Kidney epithelial cell (primary cell): ENCODE measurements at regions not wholly inside any gene's neighbourhood (a gene's known extent, or its start where the extent isn't known, plus 50 kb on each side); places are given as distances from the start of the nearest gene placed in this dataset.

Experiments used
- DNase-seq: peaks from one replicate; pipeline ENCODE4 v3.0.0-alpha.2; 2010; ENCODE audit warnings: low read depth
- H3K27me3 ChIP-seq: 2 replicates; pipeline ENCODE4 v1.6.0; 2011; ENCODE audit warnings: low read length; ENCODE audit not compliant: control insufficient read depth, insufficient read depth
- H3K36me3 ChIP-seq: 2 replicates; pipeline ENCODE4 v1.5.1; 2011; ENCODE audit warnings: low read length; ENCODE audit not compliant: control insufficient read depth, insufficient read depth
- H3K4me3 ChIP-seq: 2 replicates; pipeline ENCODE4 v1.5.1; 2011; ENCODE audit warnings: low read depth, mild to moderate bottlenecking, control low read depth, low read length
- CTCF ChIP-seq: IDR thresholded peaks from 2 replicates; pipeline ENCODE4 v1.5.1; 2011; ENCODE audit warnings: mild to moderate bottlenecking, moderate library complexity, low read length, control low read depth, inconsistent platforms; ENCODE audit not compliant: insufficient read depth, poor library complexity, severe bottlenecking

GRCh38 chr5:159657298-159657697 lies 259.0 kb upstream of the ADRA1B start:
- Histone ChIP-seq H3K36me3 (no peaks in the 10 kb centered on the region), H3K4me3 (no peak overlapping the region), H3K27me3 (no peaks in the 10 kb centered on the region)
- no peak for TF ChIP-seq CTCF
- DNase-seq = no peak

GRCh38 chr5:159657771-159658170 lies 258.5 kb upstream of the ADRA1B start:
- Histone ChIP-seq H3K4me3 (no peak overlapping the region), H3K36me3 (no peaks in the 10 kb centered on the region), H3K27me3 (no peaks in the 10 kb centered on the region)
- no peak for DNase-seq
- TF ChIP-seq CTCF = no peak

GRCh38 chr5:159658266-159658925 lies 257.9 kb upstream of the ADRA1B start:
- no peaks in the 10 kb centered on the region for H3K27me3 ChIP-seq
- H3K36me3 ChIP-seq = no peaks in the 10 kb centered on the region
- H3K4me3 ChIP-seq = no peak overlapping the region
- no peak for TF ChIP-seq CTCF
- no peak for DNase-seq

- TF ChIP-seq CTCF = no peak
- DNase-seq = no peak
- Histone ChIP-seq H3K36me3 (no peaks in the 10 kb centered on the region), H3K4me3 (no peak overlapping the region), H3K27me3 (no peaks in the 10 kb centered on the region)
Measured at GRCh38 chr5:159660401-159660800, 255.9 kb upstream of the ADRA1B start.

GRCh38 chr5:159663986-159664385 lies 252.3 kb upstream of the ADRA1B start:
- Histone ChIP-seq H3K27me3 (no peaks in the 10 kb centered on the region), H3K4me3 (no peak overlapping the region), H3K36me3 (no peaks in the 10 kb centered on the region)
- no peak for DNase-seq
- TF ChIP-seq CTCF = no peak

- peak; percentile 1 for DNase-seq
Measured at GRCh38 chr5:159667286-159667685, 249.0 kb upstream of the ADRA1B start.

More at GRCh38 chr5:159667286-159667685, 249.0 kb upstream of the ADRA1B start:
- Histone ChIP-seq H3K27me3 (no peaks in the 10 kb centered on the region), H3K4me3 (no peak overlapping the region), H3K36me3 (no peaks in the 10 kb centered on the region)
- no peak for TF ChIP-seq CTCF
